IMR-90 (cell line): ENCODE measurements at regions not wholly inside any gene's neighbourhood (a gene's known extent, or its start where the extent isn't known, plus 50 kb on each side); places are given as distances from the start of the nearest gene placed in this dataset.

Experiments
- ATAC-seq: fragments of 200-7000 bp; cut with Tn5 transposase; 2 replicates; pipeline ENCODE4 v1.9.1; 2020; ENCODE audit warnings: low read depth, mild to moderate bottlenecking, moderate library complexity
- BruUV-seq: library from RNA; stranded (reverse); fragments of 400-500 nt; replicated peaks from 2 replicates; lab custom pipeline; 2021; lab: Mats Ljungman, UMichigan
- CTCF ChIA-PET: fragments of 300-600 bp; formaldehyde crosslinking; extraction: SDS; loops from one replicate; lab custom pipeline; 2021; ENCODE audit warnings: antibody characterized with exemption; lab: Yijun Ruan, JAX
- POLR2A ChIA-PET: fragments of 300-600 bp; sonication (Branson Sonifier 250); formaldehyde crosslinking; loops from one replicate; lab custom pipeline; 2022; ENCODE audit warnings: antibody characterized with exemption; ENCODE audit not compliant: unreplicated experiment; lab: Charles Lee
- DNase-seq: peaks from one replicate; pipeline ENCODE4 v3.0.0; 2013
- H2AFZ ChIP-seq: replicated peaks from 2 replicates; pipeline ENCODE3; 2013; ENCODE audit warnings: low read length, mild to moderate bottlenecking; ENCODE audit not compliant: poor library complexity
- H2AK5ac ChIP-seq: 2 replicates; pipeline ENCODE4 v1.6.1; 2013; ENCODE audit warnings: low read depth, low read length, inconsistent platforms
- H2AK9ac ChIP-seq: replicated peaks from 2 replicates; pipeline ENCODE3; 2013; ENCODE audit warnings: mild to moderate bottlenecking, low read depth, low read length, moderate library complexity; ENCODE audit not compliant: poor library complexity
- H2BK120ac ChIP-seq: 2 replicates; pipeline ENCODE4 v1.6.1; 2013; ENCODE audit warnings: low read depth, low read length, inconsistent platforms
- H2BK15ac ChIP-seq: 3 replicates; pipeline ENCODE4 v1.6.1; 2013; ENCODE audit warnings: low read depth, low read length, inconsistent platforms
- H2BK20ac ChIP-seq: 2 replicates; pipeline ENCODE4 v1.6.1; 2013; ENCODE audit warnings: low read depth, mild to moderate bottlenecking, inconsistent platforms, low read length, moderate library complexity
- H2BK5ac ChIP-seq: 2 replicates; pipeline ENCODE4 v1.6.1; 2013; ENCODE audit warnings: mild to moderate bottlenecking, low read depth, low read length, inconsistent platforms; ENCODE audit not compliant: poor library complexity, severe bottlenecking
- H3K14ac ChIP-seq: replicated peaks from 2 replicates; pipeline ENCODE4 v1.6.1; 2013; ENCODE audit warnings: low read depth, low read length, inconsistent platforms
- H3K18ac ChIP-seq: 2 replicates; pipeline ENCODE4 v1.6.1; 2013; ENCODE audit warnings: low read depth, low read length, control low read depth
- H3K23ac ChIP-seq: 2 replicates; pipeline ENCODE4 v1.6.1; 2013; ENCODE audit warnings: low read depth, low read length, inconsistent platforms
- H3K27ac ChIP-seq: 2 replicates; pipeline ENCODE4 v1.5.1; 2013; ENCODE audit warnings: mild to moderate bottlenecking, control low read depth, low read length; ENCODE audit not compliant: insufficient read depth
- H3K27me3 ChIP-seq: 2 replicates; pipeline ENCODE4 v1.6.1; 2013; ENCODE audit warnings: low read length; ENCODE audit not compliant: control insufficient read depth, insufficient read depth
- H3K36me3 ChIP-seq: 2 replicates; pipeline ENCODE4 v1.6.1; 2013; ENCODE audit warnings: low read length, mixed read lengths; ENCODE audit not compliant: control insufficient read depth, insufficient read depth
- H3K4ac ChIP-seq: 2 replicates; pipeline ENCODE4 v1.6.1; 2013; ENCODE audit warnings: low read depth, low read length, inconsistent platforms
- H3K4me1 ChIP-seq: 2 replicates; pipeline ENCODE4 v1.6.1; 2013; ENCODE audit warnings: low read length, mixed read lengths; ENCODE audit not compliant: control insufficient read depth, insufficient read depth
- H3K4me2 ChIP-seq: 2 replicates; pipeline ENCODE4 v1.6.1; 2013; ENCODE audit warnings: low read depth, mild to moderate bottlenecking, control low read depth, low read length, moderate library complexity
- H3K4me3 ChIP-seq: 2 replicates; pipeline ENCODE4 v1.5.1; 2013; ENCODE audit warnings: low read depth, mild to moderate bottlenecking, control low read depth, low read length, moderate library complexity; ENCODE audit not compliant: insufficient read depth
- H3K56ac ChIP-seq: 2 replicates; pipeline ENCODE4 v1.6.1; 2013; ENCODE audit warnings: low read length, inconsistent platforms; ENCODE audit not compliant: insufficient read depth; ENCODE audit errors: extremely low read depth
- H3K79me1 ChIP-seq, 2 experiments: 2 replicates each; pipeline ENCODE4 v1.6.1; 2013; ENCODE audit warnings: low read length in 2 of 2, inconsistent platforms in 1 of 2, low read depth in 1 of 2
- H3K9ac ChIP-seq: 2 replicates; pipeline ENCODE4 v1.6.1; 2013; ENCODE audit warnings: low read depth, low read length, control low read depth
- H3K9me1 ChIP-seq: 2 replicates; pipeline ENCODE4 v1.6.1; 2013; ENCODE audit warnings: low read length, inconsistent platforms; ENCODE audit not compliant: insufficient read depth
- H3K9me3 ChIP-seq: 2 replicates; pipeline ENCODE4 v1.6.1; 2013; ENCODE audit warnings: low read length; ENCODE audit not compliant: control insufficient read depth, insufficient read depth
- H4K20me1 ChIP-seq: 2 replicates; pipeline ENCODE4 v1.6.1; 2013; ENCODE audit warnings: low read length, inconsistent platforms; ENCODE audit not compliant: insufficient read depth
- H4K5ac ChIP-seq: 2 replicates; pipeline ENCODE4 v1.6.1; 2013; ENCODE audit warnings: mild to moderate bottlenecking, low read depth, low read length, control low read depth
- H4K8ac ChIP-seq, 2 experiments: 2 replicates each; pipeline ENCODE4 v1.6.1; 2013; ENCODE audit warnings: low read depth in 2 of 2, low read length in 2 of 2, control low read depth in 1 of 2, inconsistent platforms in 1 of 2
- H4K91ac ChIP-seq: 2 replicates; pipeline ENCODE4 v1.6.1; 2013; ENCODE audit warnings: low read depth, low read length, inconsistent platforms; ENCODE audit not compliant: insufficient read depth
- BHLHE40 ChIP-seq: fragments of 150-350 bp; IDR thresholded peaks from 2 replicates; pipeline ENCODE4 v1.6.1; 2016; ENCODE audit warnings: mild to moderate bottlenecking, low read depth, low read length
- CHD1 ChIP-seq: IDR thresholded peaks from 2 replicates; pipeline ENCODE4 v1.6.1; 2012; ENCODE audit warnings: low read depth, low read length, improper control_type of control experiment
- CTCF ChIP-seq: conservative IDR thresholded peaks from 2 replicates; pipeline ENCODE4 v1.5.1; 2012; ENCODE audit warnings: mild to moderate bottlenecking, low read depth, low read length, improper control_type of control experiment
- ELK1 ChIP-seq: fragments of 150-350 bp; IDR thresholded peaks from 2 replicates; pipeline ENCODE4 v1.6.1; 2016; ENCODE audit warnings: low read depth, mild to moderate bottlenecking, low read length, moderate library complexity, borderline replicate concordance
- FOS ChIP-seq: fragments of 150-350 bp; IDR thresholded peaks from 2 replicates; pipeline ENCODE4 v1.6.1; 2016; ENCODE audit warnings: low read depth, low read length
- MAFK ChIP-seq: IDR thresholded peaks from 2 replicates; pipeline ENCODE4 v1.6.1; 2012; ENCODE audit warnings: low read depth, low read length, improper control_type of control experiment
- MAZ ChIP-seq: IDR thresholded peaks from 2 replicates; pipeline ENCODE4 v1.6.1; 2012; ENCODE audit warnings: low read depth, mild to moderate bottlenecking, low read length, improper control_type of control experiment, moderate library complexity, borderline replicate concordance
- MXI1 ChIP-seq: IDR thresholded peaks from 2 replicates; pipeline ENCODE4 v1.6.1; 2012; ENCODE audit warnings: low read depth, mild to moderate bottlenecking, low read length, moderate library complexity, borderline replicate concordance
- NFE2L2 ChIP-seq: fragments of 150-350 bp; IDR thresholded peaks from 2 replicates; pipeline ENCODE4 v1.6.1; 2016; ENCODE audit warnings: low read depth, mild to moderate bottlenecking, low read length
- POLR2A ChIP-seq: IDR thresholded peaks from 2 replicates; pipeline ENCODE4 v1.6.1; 2012; ENCODE audit warnings: mild to moderate bottlenecking, low read depth, low read length
- RAD21 ChIP-seq: IDR thresholded peaks from 2 replicates; pipeline ENCODE4 v1.6.1; 2012; ENCODE audit warnings: low read length, improper control_type of control experiment
- RCOR1 ChIP-seq: IDR thresholded peaks from 2 replicates; pipeline ENCODE4 v1.6.1; 2012; ENCODE audit warnings: mild to moderate bottlenecking, low read length, improper control_type of control experiment; ENCODE audit not compliant: insufficient replicate concordance
- SMC3 ChIP-seq: fragments of 150-350 bp; IDR thresholded peaks from 2 replicates; pipeline ENCODE4 v1.6.1; 2016; ENCODE audit warnings: low read depth, mild to moderate bottlenecking, antibody characterized with exemption, low read length, moderate library complexity
- WGBS, 2 experiments: methylation state at CpG; one replicate each; pipeline versions ENCODE4 v1.1.5 to v1.1.7; 2013; ENCODE audit warnings: missing lambda C conversion rate in 2 of 2; ENCODE audit not compliant: insufficient read length in 1 of 2; ENCODE audit errors: extremely low coverage in 2 of 2; 5-methylcytosine and 5-hydroxymethylcytosine counted together
- dilution Hi-C: fragments of 300-500 bp; cut with HindIII; formaldehyde crosslinking; loops from one replicate; pipeline ENCODE4 v1.14.3; 2018; ENCODE audit warnings: low sequenced_read_pairs; ENCODE audit not compliant: unreplicated experiment
- in situ Hi-C: fragments of 300-500 bp; cut with MboI; formaldehyde crosslinking; loops from 3 replicates; pipeline ENCODE4 v1.14.3; 2019; ENCODE audit warnings: low sequenced_read_pairs, inconsistent platforms, mixed read lengths
- intact Hi-C: fragments of 100-400 bp; cut with micrococcal nuclease; formaldehyde crosslinking; loops from 2 replicates; pipeline ENCODE4 v1.10.0; 2022

- DNase-seq (no peak), ATAC-seq (no peak)
- H2BK20ac ChIP-seq: no peak overlapping the region
- no peak overlapping the region for H3K9ac ChIP-seq
- H3K9me3 ChIP-seq: peaks cover 27% of the 10 kb centered on the region
- H3K79me1 ChIP-seq: no peaks in the 10 kb centered on the region
- H2AK9ac ChIP-seq: no peak overlapping the region
- no peak overlapping the region for H3K4ac ChIP-seq
- no peak overlapping the region for H4K91ac ChIP-seq
- H3K4me3 ChIP-seq: no peak overlapping the region
- TF ChIP-seq MAZ (no peak), MAFK (no peak), FOS (no peak), CTCF (no peak), MXI1 (no peak), BHLHE40 (no peak), SMC3 (no peak), ELK1 (no peak), RCOR1 (no peak), NFE2L2 (no peak), CHD1 (no peak), RAD21 (no peak), POLR2A (no peak)
- intact Hi-C loops: no loop called here
- H2BK15ac ChIP-seq: no peak overlapping the region
- ChIA-PET POLR2A (no interaction called here), CTCF (no interaction called here)
- H4K8ac ChIP-seq: no peak overlapping the region
- BruUV-seq: no TSS peak
- H4K5ac ChIP-seq: no peak overlapping the region
- H3K14ac ChIP-seq: no peak overlapping the region
- in situ Hi-C loops: no loop called here
- H2BK120ac ChIP-seq: no peak overlapping the region
- H3K27me3 ChIP-seq: no peaks in the 10 kb centered on the region
- WGBS, 2 experiments: no CpG with 5 or more reads among the region's 2 CpGs
- H2AK5ac ChIP-seq: no peak overlapping the region
- H3K4me1 ChIP-seq: no peaks in the 10 kb centered on the region
- no peak overlapping the region for H2AFZ ChIP-seq
- H3K18ac ChIP-seq: no peak overlapping the region
- dilution Hi-C loops: no loop called here
- no peaks in the 10 kb centered on the region for H3K36me3 ChIP-seq
- no peak overlapping the region for H3K56ac ChIP-seq
- no peak overlapping the region for H3K27ac ChIP-seq
- no peaks in the 10 kb centered on the region for H4K20me1 ChIP-seq
- no peak overlapping the region for H2BK5ac ChIP-seq
- H3K9me1 ChIP-seq: no peaks in the 10 kb centered on the region
- no peak overlapping the region for H3K4me2 ChIP-seq
- no peak overlapping the region for H3K23ac ChIP-seq
Measured at GRCh38 chr18:78092901-78093300, 843.3 kb downstream of the GALR1 start.
